ENCODE measurements at regions not wholly inside any gene's neighbourhood (a gene's known extent, or its start where the extent isn't known, plus 50 kb on each side); places are given as distances from the start of the nearest gene placed in this dataset.

GRCh38 chr5:64110222-64110621, 55.4 kb upstream of the RNF180 start:
- DNase-seq (ENCODE audit: low read depth): no peak

GRCh38 chr5:64108674-64109073, 57.0 kb upstream of the RNF180 start:
- DNase-seq (ENCODE audit: low read depth): no peak

GRCh38 chr5:64100203-64100602, 65.4 kb upstream of the RNF180 start:
- no peak for DNase-seq (ENCODE audit: low read depth)

- no peak for DNase-seq (ENCODE audit: low read depth)
These were observed 68.9 kb upstream of the RNF180 start for GRCh38 chr5:64096771-64097170.

- DNase-seq (ENCODE audit: low read depth): no peak
These were observed 88.1 kb upstream of the RNF180 start for GRCh38 chr5:64077589-64077988.

GRCh38 chr5:64074533-64074932, 91.1 kb upstream of the RNF180 start:
- DNase-seq (ENCODE audit: low read depth): peak; percentile 54

GRCh38 chr5:64069486-64069885, 96.2 kb upstream of the RNF180 start:
- DNase-seq (ENCODE audit: low read depth): no peak

GRCh38 chr5:64050296-64050695, 88.1 kb upstream of the HTR1A start:
- no peak for DNase-seq (ENCODE audit: low read depth)

- DNase-seq (ENCODE audit: low read depth): no peak
These were observed 78.2 kb upstream of the HTR1A start for GRCh38 chr5:64040490-64040889.

- no peak for DNase-seq (ENCODE audit: low read depth)
These were observed 64.2 kb upstream of the HTR1A start for GRCh38 chr5:64026493-64026892.

GRCh38 chr5:64019746-64020145, 57.5 kb upstream of the HTR1A start:
- DNase-seq (ENCODE audit: low read depth): no peak

GRCh38 chr5:64018966-64019365, 56.7 kb upstream of the HTR1A start:
- DNase-seq (ENCODE audit: low read depth): no peak

- no peak for DNase-seq (ENCODE audit: low read depth)
These were observed 53.6 kb upstream of the HTR1A start for GRCh38 chr5:64015824-64016223.

All from renal cortical epithelial cell (primary cell).